ENCODE measurements at regions not wholly inside any gene's neighbourhood (a gene's known extent, or its start where the extent isn't known, plus 50 kb on each side); places are given as distances from the start of the nearest gene placed in this dataset.

GRCh38 chr3:13252207-13252606 lies 167.9 kb downstream of the NUP210 start:
- TF ChIP-seq CTCF (IDR thresholded peaks at IDR 0.05 in 2 of 3, conservative IDR thresholded peaks at IDR 0.05 in 1 of 3; ENCODE audit: control insufficient read depth in 2 of 3, extremely low read depth in 1 of 3, insufficient read depth in 1 of 3, low read depth in 3 of 3, low read length in 3 of 3) (no peak), NFYB (IDR thresholded peaks at IDR 0.05; ENCODE audit: insufficient read depth, low read depth, low read length) (no peak)
